Suprapubic skin (tissue), 4 donors: ENCODE measurements at regions not wholly inside any gene's neighbourhood (a gene's known extent, or its start where the extent isn't known, plus 50 kb on each side); places are given as distances from the start of the nearest gene placed in this dataset.
A peak's percentile ranks its signal among the peaks of the same experiment; 100 is the strongest.

ENCODE experiments used
- DNase-seq, 2 donors: peaks; one replicate each; pipeline ENCODE4 v3.0.0-alpha.2; 2019; ENCODE audit warnings: low spot score in 2 of 2
- H3K27ac ChIP-seq: fragments of 200-600 bp; sonication (generic); one replicate; pipeline ENCODE4 v1.5.1; 2019
- H3K27me3 ChIP-seq: fragments of 200-600 bp; sonication (generic); one replicate; pipeline ENCODE4 v1.5.1; 2019
- H3K36me3 ChIP-seq: fragments of 200-600 bp; sonication (generic); one replicate; pipeline ENCODE4 v1.5.1; 2019
- H3K4me1 ChIP-seq: fragments of 200-600 bp; sonication (generic); one replicate; pipeline ENCODE4 v1.5.1; 2019
- H3K4me3 ChIP-seq: fragments of 200-600 bp; sonication (generic); one replicate; pipeline ENCODE4 v1.5.1; 2019; ENCODE audit warnings: mild to moderate bottlenecking
- H3K9me3 ChIP-seq: fragments of 200-600 bp; sonication (generic); one replicate; pipeline ENCODE4 v1.5.1; 2019
- CTCF ChIP-seq, 2 donors: fragments of 200-600 bp in 1 of 2; fragments of 450-650 bp in 1 of 2; sonication (generic) in 1 of 2; IDR thresholded peaks; one replicate each; pipeline ENCODE4 v1.5.1; 2016 to 2019; ENCODE audit warnings: antibody characterized with exemption in 2 of 2, mild to moderate bottlenecking in 1 of 2, moderate library complexity in 1 of 2
- EP300 ChIP-seq: sonication (generic); formaldehyde crosslinking; IDR thresholded peaks from one replicate; pipeline ENCODE4 v1.6.1; 2017; ENCODE audit warnings: antibody characterized with exemption
- POLR2A ChIP-seq, 2 donors: fragments of 450-650 bp; IDR thresholded peaks; one replicate each; pipeline ENCODE4 v1.6.1; 2017; ENCODE audit warnings: antibody characterized with exemption in 2 of 2, mild to moderate bottlenecking in 2 of 2, moderate library complexity in 2 of 2
- POLR2AphosphoS5 ChIP-seq, 3 donors: sonication (generic); formaldehyde crosslinking; IDR thresholded peaks; one replicate each; pipeline ENCODE4 v1.6.1; 2017; ENCODE audit warnings: antibody characterized with exemption in 3 of 3
- WGBS: methylation state at CpG from one replicate; pipeline ENCODE4 v1.1.5; 2018; 5-methylcytosine and 5-hydroxymethylcytosine counted together

- no peak overlapping the region for H3K4me3 ChIP-seq
- DNase-seq: peak; percentile 39 to 65
- no peak overlapping the region for H3K27ac ChIP-seq
- H3K4me1 ChIP-seq: no peaks in the 10 kb centered on the region
- TF ChIP-seq CTCF (IDR thresholded peaks at IDR 0.05) (no peak), POLR2AphosphoS5 (IDR thresholded peaks at IDR 0.05) (no peak), EP300 (no peak), POLR2A (IDR thresholded peaks at IDR 0.05) (no peak)
- no peaks in the 10 kb centered on the region for H3K9me3 ChIP-seq
- H3K36me3 ChIP-seq: no peaks in the 10 kb centered on the region
- 46% methylated on average over 14 of the region's 18 CpGs for WGBS
- H3K27me3 ChIP-seq: peaks cover 43% of the 10 kb centered on the region
These were observed 1000.3 kb downstream of the BRD1 start for GRCh38 chr22:48827268-48827846.

- no peaks in the 10 kb centered on the region for H3K9me3 ChIP-seq
- no peak overlapping the region for H3K27ac ChIP-seq
- no peak for TF ChIP-seq POLR2AphosphoS5 (IDR thresholded peaks at IDR 0.05)
- no peak for TF ChIP-seq CTCF (IDR thresholded peaks at IDR 0.05)
- no peak for TF ChIP-seq EP300
- no peak for TF ChIP-seq POLR2A (IDR thresholded peaks at IDR 0.05)
- no peaks in the 10 kb centered on the region for H3K36me3 ChIP-seq
- DNase-seq: peak in 1 of 2 donors; percentile 72
- WGBS: 79% methylated on average over 8 of the region's 9 CpGs
- peaks cover 51% of the 10 kb centered on the region for H3K27me3 ChIP-seq
- no peaks in the 10 kb centered on the region for H3K4me1 ChIP-seq
- no peak overlapping the region for H3K4me3 ChIP-seq
These were observed 1001.1 kb downstream of the BRD1 start for GRCh38 chr22:48826546-48826945.

GRCh38 chr22:48825802-48826520 lies 1001.7 kb downstream of the BRD1 start:
- TF ChIP-seq EP300 (no peak), CTCF (IDR thresholded peaks at IDR 0.05) (no peak), POLR2AphosphoS5 (IDR thresholded peaks at IDR 0.05) (no peak)
- Histone ChIP-seq H3K27me3 (peaks cover 51% of the 10 kb centered on the region), H3K4me3 (no peak overlapping the region), H3K36me3 (no peaks in the 10 kb centered on the region), H3K9me3 (no peaks in the 10 kb centered on the region), H3K27ac (no peak overlapping the region), H3K4me1 (no peaks in the 10 kb centered on the region)
- DNase-seq: peak in 1 of 2 donors; percentile 72
- 84% methylated on average over 25 of the region's 25 CpGs for WGBS

- Histone ChIP-seq H3K36me3 (no peaks in the 10 kb centered on the region), H3K27me3 (peaks cover 51% of the 10 kb centered on the region), H3K4me3 (no peak overlapping the region), H3K4me1 (no peaks in the 10 kb centered on the region), H3K27ac (no peak overlapping the region), H3K9me3 (no peaks in the 10 kb centered on the region)
- WGBS: 58% methylated on average over 23 of the region's 23 CpGs
- no peak for TF ChIP-seq EP300
- TF ChIP-seq POLR2A (IDR thresholded peaks at IDR 0.05): no peak
- TF ChIP-seq POLR2AphosphoS5 (IDR thresholded peaks at IDR 0.05): no peak
- no peak for TF ChIP-seq CTCF (IDR thresholded peaks at IDR 0.05)
- peak in 1 of 2 donors; percentile 69 for DNase-seq
These were observed 1002.7 kb downstream of the BRD1 start for GRCh38 chr22:48824712-48825651.

GRCh38 chr22:48823941-48824340 lies 1003.7 kb downstream of the BRD1 start:
- Histone ChIP-seq H3K27me3 (peaks cover 53% of the 10 kb centered on the region), H3K4me1 (no peaks in the 10 kb centered on the region), H3K36me3 (no peaks in the 10 kb centered on the region), H3K4me3 (no peak overlapping the region), H3K9me3 (no peaks in the 10 kb centered on the region), H3K27ac (no peak overlapping the region)
- WGBS: 80% methylated on average over 10 of the region's 12 CpGs
- peak in 1 of 2 donors; percentile 35 for DNase-seq
- TF ChIP-seq POLR2A (IDR thresholded peaks at IDR 0.05) (no peak), POLR2AphosphoS5 (IDR thresholded peaks at IDR 0.05) (no peak), EP300 (no peak), CTCF (IDR thresholded peaks at IDR 0.05) (no peak)
